ENCODE measurements at regions not wholly inside any gene's neighbourhood (a gene's known extent, or its start where the extent isn't known, plus 50 kb on each side); places are given as distances from the start of the nearest gene placed in this dataset.

DNA sequence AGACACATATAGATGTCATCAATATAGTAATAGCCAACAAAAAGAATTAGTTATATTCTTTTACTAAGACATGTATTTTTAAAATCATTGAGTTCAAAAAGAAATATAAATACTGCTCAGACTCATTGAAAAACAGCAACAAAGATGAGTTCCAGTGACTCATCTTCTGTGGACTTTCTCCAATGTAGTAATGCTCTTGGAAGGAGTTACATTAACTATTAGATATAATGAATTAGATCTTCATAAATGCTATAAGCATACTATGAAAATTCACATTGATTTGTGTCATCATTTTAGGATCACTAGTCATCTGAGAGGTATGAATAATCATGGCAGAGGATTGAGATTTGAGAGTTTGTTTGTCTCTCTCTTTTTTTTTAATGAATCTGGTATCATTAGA is 547.8 kb upstream of the PCDH7 start:
- Histone ChIP-seq H4K20me1 (ENCODE audit: control insufficient read depth, extremely low read depth, insufficient read depth, low read length) (no peaks in the 10 kb centered on the region), H3K27me3 (ENCODE audit: control insufficient read depth, extremely low read depth, insufficient read depth, low read length) (no peaks in the 10 kb centered on the region), H3K79me2 (ENCODE audit: control insufficient read depth, insufficient read depth, low read length) (no peaks in the 10 kb centered on the region), H3K4me1 (ENCODE audit: control insufficient read depth, extremely low read depth, insufficient read depth, low read length) (no peaks in the 10 kb centered on the region), H3K4me2 (ENCODE audit: control insufficient read depth, extremely low read depth, insufficient read depth, low read depth, low read length) (no peak overlapping the region), H3K27ac (ENCODE audit: control insufficient read depth, insufficient read depth, low read length) (no peak overlapping the region), H2AFZ (ENCODE audit: control insufficient read depth, low read length) (no peak overlapping the region), H3K9me1 (ENCODE audit: control insufficient read depth, extremely low read depth, insufficient read depth, low read length) (no peaks in the 10 kb centered on the region), H3K4me3 (ENCODE audit: control insufficient read depth in 2 of 3, extremely low read depth in 1 of 3, insufficient read depth in 2 of 3, low read depth in 1 of 3, low read length in 3 of 3) (no peak overlapping the region), H3K9ac (ENCODE audit: control insufficient read depth, extremely low read depth, insufficient read depth, low read length) (no peak overlapping the region), H3K9me3 (ENCODE audit: control insufficient read depth, low read depth, low read length) (no peaks in the 10 kb centered on the region), H3K36me3 (ENCODE audit: control insufficient read depth in 2 of 2, extremely low read depth in 1 of 2, insufficient read depth in 2 of 2, low read length in 2 of 2) (no peaks in the 10 kb centered on the region)
- DNase-seq (ENCODE audit: low read depth, low spot score) (no peak), FAIRE-seq (no peak)
- dilution Hi-C loops (cut with MboI; ENCODE audit: extremely low pct_ligation_motif_present, low sequenced_read_pairs) = no loop called here
- no peak for TF ChIP-seq EZH2 (IDR thresholded peaks at IDR 0.05; ENCODE audit: low read length)
- TF ChIP-seq, protein P1, sequence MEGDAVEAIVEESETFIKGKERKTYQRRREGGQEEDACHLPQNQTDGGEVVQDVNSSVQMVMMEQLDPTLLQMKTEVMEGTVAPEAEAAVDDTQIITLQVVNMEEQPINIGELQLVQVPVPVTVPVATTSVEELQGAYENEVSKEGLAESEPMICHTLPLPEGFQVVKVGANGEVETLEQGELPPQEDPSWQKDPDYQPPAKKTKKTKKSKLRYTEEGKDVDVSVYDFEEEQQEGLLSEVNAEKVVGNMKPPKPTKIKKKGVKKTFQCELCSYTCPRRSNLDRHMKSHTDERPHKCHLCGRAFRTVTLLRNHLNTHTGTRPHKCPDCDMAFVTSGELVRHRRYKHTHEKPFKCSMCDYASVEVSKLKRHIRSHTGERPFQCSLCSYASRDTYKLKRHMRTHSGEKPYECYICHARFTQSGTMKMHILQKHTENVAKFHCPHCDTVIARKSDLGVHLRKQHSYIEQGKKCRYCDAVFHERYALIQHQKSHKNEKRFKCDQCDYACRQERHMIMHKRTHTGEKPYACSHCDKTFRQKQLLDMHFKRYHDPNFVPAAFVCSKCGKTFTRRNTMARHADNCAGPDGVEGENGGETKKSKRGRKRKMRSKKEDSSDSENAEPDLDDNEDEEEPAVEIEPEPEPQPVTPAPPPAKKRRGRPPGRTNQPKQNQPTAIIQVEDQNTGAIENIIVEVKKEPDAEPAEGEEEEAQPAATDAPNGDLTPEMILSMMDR (optimal IDR thresholded peaks at IDR 0.05 in 1 of 3, IDR thresholded peaks at IDR 0.05 in 1 of 3, conservative IDR thresholded peaks at IDR 0.05 in 1 of 3; ENCODE audit: extremely low read depth in 1 of 3, insufficient read depth in 2 of 3, low read length in 3 of 3) = no peak

DNA sequence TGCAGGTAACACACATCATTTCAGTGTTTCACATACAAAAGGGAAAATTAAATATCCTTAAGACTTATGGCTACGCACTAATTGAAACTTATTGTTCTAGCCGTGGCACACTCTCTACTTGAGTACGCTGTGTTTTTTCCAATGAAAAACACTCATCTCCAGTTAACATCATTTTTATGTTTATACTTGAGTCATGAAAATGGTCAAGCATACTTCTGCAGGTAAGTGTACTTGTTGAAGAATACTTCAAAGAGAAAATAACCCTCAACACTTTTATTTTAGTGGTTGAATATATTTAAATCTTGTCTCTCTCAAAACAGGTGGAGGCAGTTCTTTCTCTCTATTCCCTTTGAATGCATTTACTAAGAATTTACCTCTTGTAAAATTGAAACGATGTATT is 538.7 kb upstream of the PCDH7 start:
- TF ChIP-seq, protein P1 (optimal IDR thresholded peaks at IDR 0.05 in 1 of 3, IDR thresholded peaks at IDR 0.05 in 1 of 3, conservative IDR thresholded peaks at IDR 0.05 in 1 of 3; ENCODE audit: extremely low read depth in 1 of 3, insufficient read depth in 2 of 3, low read length in 3 of 3) = no peak
- no peak for TF ChIP-seq EZH2 (IDR thresholded peaks at IDR 0.05; ENCODE audit: low read length)
- no peaks in the 10 kb centered on the region for H3K79me2 ChIP-seq (ENCODE audit: control insufficient read depth, insufficient read depth, low read length)
- H2AFZ ChIP-seq (ENCODE audit: control insufficient read depth, low read length) = no peak overlapping the region
- no peak overlapping the region for H3K9ac ChIP-seq (ENCODE audit: control insufficient read depth, extremely low read depth, insufficient read depth, low read length)
- H3K4me2 ChIP-seq (ENCODE audit: control insufficient read depth, extremely low read depth, insufficient read depth, low read depth, low read length) = no peak overlapping the region
- H3K9me1 ChIP-seq (ENCODE audit: control insufficient read depth, extremely low read depth, insufficient read depth, low read length) = no peaks in the 10 kb centered on the region
- H3K36me3 ChIP-seq (ENCODE audit: control insufficient read depth in 2 of 2, extremely low read depth in 1 of 2, insufficient read depth in 2 of 2, low read length in 2 of 2) = no peaks in the 10 kb centered on the region
- H3K4me1 ChIP-seq (ENCODE audit: control insufficient read depth, extremely low read depth, insufficient read depth, low read length) = no peaks in the 10 kb centered on the region
- dilution Hi-C loops (cut with MboI; ENCODE audit: extremely low pct_ligation_motif_present, low sequenced_read_pairs) = no loop called here
- DNase-seq (ENCODE audit: low read depth, low spot score) (no peak), FAIRE-seq (no peak)
- no peak overlapping the region for H3K27ac ChIP-seq (ENCODE audit: control insufficient read depth, insufficient read depth, low read length)
- H3K9me3 ChIP-seq (ENCODE audit: control insufficient read depth, low read depth, low read length) = no peaks in the 10 kb centered on the region
- H3K4me3 ChIP-seq (ENCODE audit: control insufficient read depth in 2 of 3, extremely low read depth in 1 of 3, insufficient read depth in 2 of 3, low read depth in 1 of 3, low read length in 3 of 3) = no peak overlapping the region
- H3K27me3 ChIP-seq (ENCODE audit: control insufficient read depth, extremely low read depth, insufficient read depth, low read length) = no peaks in the 10 kb centered on the region
- H4K20me1 ChIP-seq (ENCODE audit: control insufficient read depth, extremely low read depth, insufficient read depth, low read length) = no peaks in the 10 kb centered on the region

Measured in keratinocyte (primary cell).